MM.1S (cell line): ENCODE measurements at regions not wholly inside any gene's neighbourhood (a gene's known extent, or its start where the extent isn't known, plus 50 kb on each side); places are given as distances from the start of the nearest gene placed in this dataset.
A peak's percentile ranks its signal among the peaks of the same experiment; 100 is the strongest.

Source experiments
- DNase-seq: peaks from one replicate; pipeline ENCODE4 v3.0.0-alpha.2; 2015
- H2AFZ ChIP-seq: fragments of 300-600 bp; sonication (generic); 2 replicates; pipeline ENCODE4 v1.6.0; 2016; ENCODE audit warnings: antibody characterized with exemption, low read length
- H3F3A ChIP-seq: fragments of 300-600 bp; sonication (generic); 2 replicates; pipeline ENCODE4 v1.6.1; 2016; ENCODE audit warnings: mild to moderate bottlenecking, antibody characterized with exemption, low read length, moderate library complexity, mixed read lengths; ENCODE audit not compliant: insufficient read depth
- H3K27ac ChIP-seq: fragments of 300-600 bp; sonication (generic); 2 replicates; pipeline ENCODE4 v1.5.1; 2016; ENCODE audit warnings: mild to moderate bottlenecking, low read length
- H3K27me3 ChIP-seq: fragments of 300-600 bp; sonication (generic); replicated peaks from 2 replicates; pipeline ENCODE4 v1.6.0; 2016; ENCODE audit warnings: low read length; ENCODE audit not compliant: insufficient read depth
- H3K36me3 ChIP-seq: fragments of 300-600 bp; sonication (generic); replicated peaks from 2 replicates; pipeline ENCODE4 v1.6.1; 2016; ENCODE audit warnings: mild to moderate bottlenecking, low read length, mixed read lengths; ENCODE audit not compliant: insufficient read depth
- H3K4me1 ChIP-seq: fragments of 300-600 bp; sonication (generic); 2 replicates; pipeline ENCODE4 v1.6.1; 2016; ENCODE audit warnings: low read length, mixed read lengths
- H3K4me2 ChIP-seq: fragments of 300-600 bp; sonication (generic); 2 replicates; pipeline ENCODE4 v1.6.0; 2016; ENCODE audit warnings: low read depth, low read length
- H3K4me3 ChIP-seq: fragments of 300-600 bp; sonication (generic); 2 replicates; pipeline ENCODE4 v1.5.1; 2016; ENCODE audit warnings: low read length, mixed read lengths
- H3K79me2 ChIP-seq: fragments of 300-600 bp; sonication (generic); 2 replicates; pipeline ENCODE4 v1.6.1; 2016; ENCODE audit warnings: mixed run types, low read length, mixed read lengths
- H3K9ac ChIP-seq: fragments of 300-600 bp; sonication (generic); 2 replicates; pipeline ENCODE4 v1.6.1; 2016; ENCODE audit warnings: low read length, mixed read lengths
- H3K9me2 ChIP-seq: fragments of 300-600 bp; sonication (generic); replicated peaks from 2 replicates; pipeline ENCODE4 v1.6.1; 2016; ENCODE audit warnings: mild to moderate bottlenecking, low read length, mixed read lengths; ENCODE audit not compliant: insufficient read depth
- H3K9me3 ChIP-seq: fragments of 300-600 bp; sonication (generic); replicated peaks from 2 replicates; pipeline ENCODE4 v1.6.1; 2016; ENCODE audit warnings: mild to moderate bottlenecking, low read length, mixed read lengths; ENCODE audit not compliant: insufficient read depth
- H4K20me1 ChIP-seq: fragments of 300-600 bp; sonication (generic); 2 replicates; pipeline ENCODE4 v1.6.1; 2016; ENCODE audit warnings: mild to moderate bottlenecking, low read length, moderate library complexity, mixed read lengths; ENCODE audit not compliant: insufficient read depth
- EZH2 ChIP-seq: fragments of 300-600 bp; sonication (generic); optimal IDR thresholded peaks from 2 replicates; pipeline ENCODE3; 2017; ENCODE audit warnings: low read depth, mild to moderate bottlenecking, antibody characterized with exemption, low read length, mixed read lengths
- EZH2phosphoT487 ChIP-seq: fragments of 300-600 bp; sonication (generic); IDR thresholded peaks from 2 replicates; pipeline ENCODE4 v1.6.1; 2018; ENCODE audit warnings: antibody characterized with exemption, low read length
- TF ChIP-seq, protein P1 (sequence below): fragments of 300-600 bp; sonication (generic); IDR thresholded peaks from 2 replicates; pipeline ENCODE4 v1.5.1; 2016; ENCODE audit warnings: antibody characterized with exemption, low read length, mixed read lengths

DNA sequence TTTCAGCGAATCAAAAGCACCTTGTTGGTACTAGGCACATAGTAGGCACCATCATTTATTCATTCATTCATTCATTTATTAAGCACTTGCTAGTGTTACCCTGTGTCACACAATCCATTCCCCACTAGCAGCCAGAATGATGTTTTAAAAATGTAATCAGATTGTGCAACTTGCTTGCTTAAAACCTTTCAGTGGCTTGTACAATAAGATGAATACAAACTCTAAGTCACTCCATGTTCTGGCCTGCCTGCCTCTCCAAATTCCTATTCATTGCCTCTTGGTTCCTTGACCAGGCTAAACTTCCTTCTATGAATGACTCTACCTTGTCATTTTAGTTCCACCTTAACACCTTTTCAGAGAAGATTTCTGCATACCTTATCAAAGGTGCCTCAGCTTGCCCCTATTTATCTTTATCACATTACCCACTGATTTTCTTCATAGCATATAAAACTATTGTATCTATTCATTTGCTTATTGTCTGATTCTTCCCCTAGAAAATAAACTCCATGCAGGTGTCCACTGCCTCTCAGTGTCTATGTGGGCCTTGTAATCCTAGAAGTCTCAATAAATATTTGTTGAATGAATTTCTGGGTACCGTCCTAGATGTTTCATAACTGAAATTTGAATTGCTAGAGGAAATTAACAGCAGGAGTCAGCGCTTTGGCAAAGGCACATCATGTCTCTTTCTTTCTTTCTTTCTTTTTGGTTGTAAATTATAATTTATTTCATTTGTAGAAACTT, 169.5 kb downstream of the TMEM26 start:
- Histone ChIP-seq H3K4me2 (peak overlapping the region; percentile 21), H3K9ac (no peak overlapping the region)

DNA sequence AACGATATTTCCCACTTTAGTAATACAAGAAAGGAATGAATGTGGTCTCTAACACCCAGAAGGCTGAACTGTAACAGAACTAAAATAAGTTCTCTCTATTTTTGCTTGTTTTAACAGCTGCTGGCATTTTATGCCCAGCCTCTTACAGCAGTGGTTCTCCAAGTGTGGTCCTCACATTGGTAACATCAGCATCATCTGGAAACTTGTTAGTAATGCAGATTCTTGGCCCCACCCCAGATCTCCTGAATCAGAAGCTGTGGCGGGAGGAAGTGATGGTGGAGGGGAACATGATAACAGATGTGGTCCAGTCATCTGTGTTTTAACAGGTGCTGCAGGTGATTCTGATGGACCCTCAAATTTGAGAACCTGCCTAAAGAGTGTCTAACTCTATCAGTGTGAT, 170.1 kb downstream of the TMEM26 start:
- DNase-seq = no peak
- H2AFZ ChIP-seq = no peak overlapping the region
- no peak overlapping the region for H3K9ac ChIP-seq
- no peak overlapping the region for H3K4me2 ChIP-seq
- peaks cover 24% of the 10 kb centered on the region for H3K4me1 ChIP-seq
- no peaks in the 10 kb centered on the region for H3K79me2 ChIP-seq
- H3K9me2 ChIP-seq = no peaks in the 10 kb centered on the region
- H3K36me3 ChIP-seq = no peaks in the 10 kb centered on the region
- no peaks in the 10 kb centered on the region for H3K9me3 ChIP-seq
- no peaks in the 10 kb centered on the region for H3K27me3 ChIP-seq
- H3K4me3 ChIP-seq = no peak overlapping the region
- H4K20me1 ChIP-seq = no peaks in the 10 kb centered on the region
- peaks cover 14% of the 10 kb centered on the region; the same call in 1 of the 2 replicates for H3F3A ChIP-seq
- H3K27ac ChIP-seq = no peak overlapping the region
- TF ChIP-seq EZH2 (no peak), EZH2phosphoT487 (no peak)
- TF ChIP-seq, protein P1, sequence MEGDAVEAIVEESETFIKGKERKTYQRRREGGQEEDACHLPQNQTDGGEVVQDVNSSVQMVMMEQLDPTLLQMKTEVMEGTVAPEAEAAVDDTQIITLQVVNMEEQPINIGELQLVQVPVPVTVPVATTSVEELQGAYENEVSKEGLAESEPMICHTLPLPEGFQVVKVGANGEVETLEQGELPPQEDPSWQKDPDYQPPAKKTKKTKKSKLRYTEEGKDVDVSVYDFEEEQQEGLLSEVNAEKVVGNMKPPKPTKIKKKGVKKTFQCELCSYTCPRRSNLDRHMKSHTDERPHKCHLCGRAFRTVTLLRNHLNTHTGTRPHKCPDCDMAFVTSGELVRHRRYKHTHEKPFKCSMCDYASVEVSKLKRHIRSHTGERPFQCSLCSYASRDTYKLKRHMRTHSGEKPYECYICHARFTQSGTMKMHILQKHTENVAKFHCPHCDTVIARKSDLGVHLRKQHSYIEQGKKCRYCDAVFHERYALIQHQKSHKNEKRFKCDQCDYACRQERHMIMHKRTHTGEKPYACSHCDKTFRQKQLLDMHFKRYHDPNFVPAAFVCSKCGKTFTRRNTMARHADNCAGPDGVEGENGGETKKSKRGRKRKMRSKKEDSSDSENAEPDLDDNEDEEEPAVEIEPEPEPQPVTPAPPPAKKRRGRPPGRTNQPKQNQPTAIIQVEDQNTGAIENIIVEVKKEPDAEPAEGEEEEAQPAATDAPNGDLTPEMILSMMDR = no peak

More for the DNA sequence above, 169.5 kb downstream of the TMEM26 start:
- DNase-seq = no peak
- Histone ChIP-seq H3F3A (peaks cover 14% of the 10 kb centered on the region; the same call in 1 of the 2 replicates), H4K20me1 (no peaks in the 10 kb centered on the region), H2AFZ (no peak overlapping the region), H3K36me3 (no peaks in the 10 kb centered on the region), H3K27ac (no peak overlapping the region), H3K4me3 (no peak overlapping the region), H3K4me1 (peaks cover 24% of the 10 kb centered on the region), H3K9me2 (no peaks in the 10 kb centered on the region), H3K79me2 (no peaks in the 10 kb centered on the region), H3K9me3 (no peaks in the 10 kb centered on the region), H3K27me3 (no peaks in the 10 kb centered on the region)
- TF ChIP-seq, protein P1 = no peak
- TF ChIP-seq EZH2phosphoT487 = no peak

DNA sequence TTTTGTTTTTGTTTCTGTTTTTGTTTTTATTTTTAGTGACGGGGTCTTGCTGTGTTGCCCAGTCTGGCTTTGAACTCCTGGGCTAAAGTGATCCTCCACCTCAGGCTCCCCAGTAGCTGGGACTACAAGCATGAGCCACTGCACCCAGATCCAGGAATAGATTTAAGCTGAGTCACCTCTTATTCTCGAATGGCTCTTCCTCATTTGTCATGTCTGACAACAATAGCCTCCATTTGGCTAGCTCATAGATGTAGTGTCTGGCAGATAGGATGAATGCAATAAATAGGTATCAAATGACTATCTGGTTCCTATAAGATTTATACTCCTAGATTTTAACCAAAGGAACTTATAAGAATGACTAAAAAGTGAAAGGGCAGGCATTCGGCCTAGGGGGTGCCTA, 172.9 kb downstream of the TMEM26 start:
- H3K9me3 ChIP-seq = no peaks in the 10 kb centered on the region
- H4K20me1 ChIP-seq = no peaks in the 10 kb centered on the region
- no peaks in the 10 kb centered on the region for H3K4me1 ChIP-seq
- no peak overlapping the region for H3K4me3 ChIP-seq
- H2AFZ ChIP-seq = no peak overlapping the region
- DNase-seq = no peak
- TF ChIP-seq, protein P1 = no peak
- H3F3A ChIP-seq = no peaks in the 10 kb centered on the region
- H3K79me2 ChIP-seq = no peaks in the 10 kb centered on the region
- no peaks in the 10 kb centered on the region for H3K9me2 ChIP-seq
- no peak overlapping the region for H3K4me2 ChIP-seq
- H3K9ac ChIP-seq = no peak overlapping the region
- H3K36me3 ChIP-seq = no peaks in the 10 kb centered on the region
- no peak overlapping the region for H3K27ac ChIP-seq
- no peaks in the 10 kb centered on the region for H3K27me3 ChIP-seq
